HG03097 (cell line): ENCODE measurements at regions not wholly inside any gene's neighbourhood (a gene's known extent, or its start where the extent isn't known, plus 50 kb on each side); places are given as distances from the start of the nearest gene placed in this dataset.
"Not testable (repeated sequence)": the region's sequence is repeated elsewhere in the genome, so short reads cannot be mapped to it uniquely, and the experiment has no call there.

Experiments used
- ATAC-seq: cut with Tn5 transposase; IDR thresholded peaks from one replicate; pipeline ENCODE4 v1.9.1; 2021; ENCODE audit not compliant: unreplicated experiment, low FRiP score

DNA sequence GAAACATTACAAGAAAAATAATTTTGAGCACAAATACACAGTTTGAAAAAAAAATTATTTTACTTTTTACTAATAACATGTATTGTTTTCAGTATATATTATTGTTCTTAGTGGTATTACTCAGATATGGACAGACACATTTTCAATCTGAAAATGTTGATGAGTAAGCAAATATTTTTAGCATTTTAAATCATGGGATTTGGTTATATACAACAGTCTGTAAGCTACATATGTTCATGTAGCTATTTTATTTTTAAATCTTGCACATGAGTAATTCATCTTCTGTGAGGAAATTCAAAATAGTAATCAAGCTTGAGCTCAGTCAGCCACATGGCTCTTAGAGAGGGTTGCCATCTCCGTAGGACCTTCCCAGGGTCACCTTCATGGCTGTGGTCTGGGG lies 471.9 kb downstream of the QKI start:
- ATAC-seq = no peak

GRCh38 chr6:163883984-163884383 lies 469.5 kb downstream of the QKI start:
- no peak for ATAC-seq

GRCh38 chr6:163878698-163879097 lies 464.2 kb downstream of the QKI start:
- no peak for ATAC-seq

GRCh38 chr6:163877877-163878639 lies 463.5 kb downstream of the QKI start:
- ATAC-seq = no peak

- ATAC-seq = no peak
These were observed 461.9 kb downstream of the QKI start for GRCh38 chr6:163876391-163876790.

DNA sequence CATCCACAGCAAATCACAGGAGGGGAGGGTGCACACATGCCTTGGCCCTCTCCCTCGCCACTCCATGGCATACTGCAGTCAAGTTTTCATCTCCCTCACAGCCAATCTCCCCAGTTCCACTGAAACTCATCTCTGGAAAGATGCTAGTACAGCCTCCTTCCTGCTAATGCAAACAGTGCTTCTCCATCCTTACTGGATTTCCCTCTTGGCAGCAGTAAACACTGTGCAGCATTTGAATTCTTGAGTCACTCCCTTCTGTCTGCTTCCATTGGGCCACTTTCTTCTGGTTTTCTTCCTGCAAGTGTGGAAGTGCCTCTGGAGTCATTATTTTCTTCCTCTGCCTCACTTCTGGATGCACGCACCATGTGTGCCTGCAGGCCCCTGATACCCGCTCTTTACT lies 460.3 kb downstream of the QKI start:
- ATAC-seq = no peak

DNA sequence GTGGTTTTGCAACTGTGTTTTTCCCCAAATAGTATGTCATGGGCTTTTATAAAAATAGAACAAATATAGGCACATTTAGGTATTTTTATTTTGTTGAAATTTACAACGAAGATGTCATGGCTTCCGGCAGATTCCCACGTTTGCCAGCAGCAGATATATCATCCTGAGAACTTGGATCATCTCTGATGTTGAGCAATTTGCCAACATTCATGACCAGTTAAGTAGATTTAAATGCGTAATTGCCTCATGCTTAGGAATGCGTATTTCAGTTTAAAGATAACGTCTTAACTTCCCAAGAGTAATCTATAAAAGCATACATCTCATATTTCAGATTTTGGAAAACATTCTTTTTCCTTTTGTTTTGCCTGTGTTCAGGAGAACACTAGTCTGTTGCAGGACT lies 457.8 kb downstream of the QKI start:
- no peak for ATAC-seq

DNA sequence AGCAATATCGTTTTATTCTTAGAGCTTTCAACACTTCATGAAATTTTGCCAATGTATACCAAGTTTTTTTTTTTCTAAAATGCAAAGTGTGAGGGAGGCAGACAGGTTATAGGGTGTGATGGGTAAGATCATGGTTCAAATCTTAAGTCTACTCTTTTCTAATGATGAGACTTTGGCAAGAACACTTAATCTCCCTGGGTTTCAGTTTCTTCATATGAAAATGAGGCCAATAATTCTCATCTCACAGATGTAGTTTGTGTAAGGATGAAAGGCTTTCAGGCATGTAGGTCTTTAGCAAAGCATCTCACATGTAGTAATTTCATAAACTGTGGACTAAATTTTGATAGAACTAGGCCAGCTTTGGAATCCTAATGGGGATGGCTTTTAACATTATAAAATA lies 457.1 kb downstream of the QKI start:
- no peak for ATAC-seq

DNA sequence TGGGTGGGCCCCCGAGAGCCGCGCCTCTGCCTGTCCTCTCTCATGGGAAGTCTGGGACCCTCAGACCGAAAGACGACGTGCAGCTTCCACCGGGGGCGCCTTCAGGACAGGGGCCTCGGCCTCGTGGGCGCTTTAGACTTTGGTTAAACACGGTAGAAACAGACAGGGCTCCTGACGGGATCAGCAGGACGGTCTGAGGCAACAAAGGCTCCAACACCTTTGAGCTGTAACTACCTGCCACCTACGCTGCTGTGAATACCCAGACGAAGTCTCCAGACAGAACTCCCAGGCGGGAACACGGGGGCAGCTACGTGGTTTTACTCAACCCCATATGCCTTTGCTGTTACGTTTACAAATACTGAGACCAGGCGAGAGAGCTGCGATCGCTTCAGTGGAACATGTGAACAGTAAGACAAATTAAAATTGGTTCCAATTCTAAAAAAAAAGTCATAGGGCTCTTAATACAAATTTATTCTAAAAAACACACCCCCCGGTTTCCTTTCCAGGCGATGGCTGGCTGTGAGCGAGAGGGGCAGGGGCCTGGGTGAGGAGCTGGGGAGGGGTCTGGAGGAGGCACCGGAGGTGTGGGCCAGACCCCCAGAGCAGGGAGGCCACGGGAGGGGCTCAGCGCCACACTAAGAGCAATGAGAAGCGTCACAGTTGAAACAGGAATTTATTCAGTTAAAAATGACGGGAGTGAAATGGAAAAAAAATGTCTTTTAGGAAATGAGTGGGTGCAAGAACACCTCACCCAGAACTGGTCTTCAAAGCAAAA lies 453.2 kb downstream of the QKI start:
- no peak for ATAC-seq

GRCh38 chr6:163866192-163866591 lies 451.7 kb downstream of the QKI start:
- ATAC-seq = no peak

GRCh38 chr6:163863565-163863964 lies 449.0 kb downstream of the QKI start:
- ATAC-seq = no peak

DNA sequence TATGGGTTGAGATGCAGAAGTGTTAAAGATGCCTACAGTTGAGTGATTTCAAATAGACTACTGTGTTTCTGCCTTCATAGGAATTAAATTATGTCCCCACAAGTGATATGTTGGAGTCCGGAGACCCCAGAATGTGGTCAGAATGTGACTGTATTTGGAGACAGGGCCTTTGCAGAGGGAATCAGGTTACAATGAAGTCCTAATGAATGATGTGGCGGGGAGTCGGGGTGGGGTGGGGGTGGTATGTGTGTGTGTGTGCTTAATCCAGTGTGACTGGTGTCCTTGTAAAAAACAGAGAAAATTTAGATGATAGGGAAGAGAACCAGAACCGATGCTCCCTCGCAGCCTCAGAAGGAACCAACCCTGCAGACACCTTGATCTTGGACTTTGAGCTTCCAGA lies 448.2 kb downstream of the QKI start:
- no peak for ATAC-seq

- no peak for ATAC-seq
These were observed 447.1 kb downstream of the QKI start for GRCh38 chr6:163861627-163862026.

DNA sequence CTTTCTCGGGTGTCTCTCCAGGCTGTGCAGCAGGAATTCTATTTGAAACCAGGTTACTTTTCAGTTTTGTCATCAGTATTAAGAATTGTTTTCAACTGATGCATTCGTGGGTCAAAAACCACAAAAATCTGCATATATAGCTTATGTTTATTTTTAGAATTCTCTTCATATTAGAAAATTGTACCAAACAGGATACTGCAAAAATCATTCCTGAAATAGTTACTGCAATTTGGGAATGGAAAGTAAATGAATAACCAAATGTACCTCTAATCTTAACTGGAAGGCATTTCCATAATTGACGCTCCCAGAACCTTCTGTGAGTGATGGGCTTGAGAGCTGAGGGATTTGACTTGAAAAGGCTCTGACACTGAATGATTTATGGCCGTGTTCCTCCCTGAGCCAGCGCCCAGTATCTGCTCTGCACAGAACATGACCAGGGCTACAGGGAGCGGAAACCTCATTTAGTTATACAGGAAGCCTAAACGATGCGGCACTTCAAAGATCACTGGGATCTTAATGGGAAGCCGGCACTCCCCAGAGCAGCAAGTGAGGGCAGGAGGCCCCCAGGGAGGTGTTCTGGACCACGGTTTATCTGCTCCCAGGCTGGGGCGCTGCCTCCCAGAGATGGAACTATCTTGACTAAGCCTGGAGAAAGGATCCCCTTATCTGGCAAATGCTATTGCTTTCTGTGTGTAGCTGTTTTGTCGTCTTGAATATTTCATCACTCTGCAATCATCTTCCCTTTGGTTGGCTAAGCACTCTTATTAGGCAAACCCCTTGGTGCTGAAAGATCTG lies 446.0 kb downstream of the QKI start:
- no peak for ATAC-seq

GRCh38 chr6:163858870-163859269 lies 444.4 kb downstream of the QKI start:
- not testable (repeated sequence) for ATAC-seq

GRCh38 chr6:163857421-163857820 lies 442.9 kb downstream of the QKI start:
- no peak for ATAC-seq

GRCh38 chr6:163850874-163851273 lies 436.4 kb downstream of the QKI start:
- ATAC-seq = no peak

GRCh38 chr6:163844761-163845160 lies 430.2 kb downstream of the QKI start:
- no peak for ATAC-seq

GRCh38 chr6:163844357-163844756 lies 429.8 kb downstream of the QKI start:
- no peak for ATAC-seq

DNA sequence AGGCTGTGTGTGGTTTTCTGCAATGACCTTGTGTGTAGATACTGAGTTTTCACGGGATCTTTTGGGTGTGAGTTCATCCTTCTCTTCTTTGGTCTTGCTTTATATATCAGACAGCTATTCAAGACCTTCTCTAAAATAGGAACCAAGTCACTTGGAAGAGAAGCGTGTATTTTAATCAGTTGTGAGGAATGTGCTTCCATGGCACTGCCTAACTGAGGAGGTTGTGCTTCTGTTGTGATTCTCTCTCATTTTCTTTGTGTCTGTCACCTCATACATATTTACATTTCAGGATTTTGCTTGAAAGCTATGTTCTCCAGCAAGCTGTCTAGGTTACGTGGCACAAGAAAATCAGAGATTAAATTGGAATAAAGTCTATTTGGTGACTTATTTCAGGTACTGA lies 428.7 kb downstream of the QKI start:
- no peak for ATAC-seq

DNA sequence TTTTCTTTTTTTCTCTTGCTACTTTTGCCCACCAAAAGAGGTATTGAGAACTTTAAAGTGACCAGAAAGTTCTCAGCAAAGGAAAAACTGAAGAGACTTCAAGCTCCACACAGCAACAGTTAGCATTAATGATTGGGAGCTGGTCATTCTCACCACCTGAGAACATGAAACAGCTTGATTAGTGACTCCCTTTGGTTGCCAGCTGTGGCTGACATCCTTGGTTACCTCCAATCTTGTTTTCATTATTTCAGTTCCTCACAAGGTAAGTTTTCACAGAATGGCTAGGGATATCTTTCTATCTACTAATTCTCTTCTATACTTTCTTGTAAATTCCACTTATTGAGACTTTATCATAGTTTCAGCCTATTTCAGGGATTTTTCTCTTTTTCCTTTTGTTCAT lies 427.9 kb downstream of the QKI start:
- ATAC-seq = no peak
